Stimulated activated CD8-positive, alpha-beta memory T cell treated with anti-CD3 and anti-CD28 coated beads, Interleukin-4, amount 100 ng/mL, for 1 hour (primary cell): ENCODE measurements at regions not wholly inside any gene's neighbourhood (a gene's known extent, or its start where the extent isn't known, plus 50 kb on each side); places are given as distances from the start of the nearest gene placed in this dataset.

Source experiments
- DNase-seq, 2 donors: peaks; one replicate each; pipeline ENCODE4 v3.0.0-alpha.2; 2020; ENCODE audit warnings: low read depth in 2 of 2, low spot score in 1 of 2

- DNase-seq, result no peak
These were observed 59.9 kb downstream of the BMP4 start for GRCh38 chr14:53896726-53897125.

GRCh38 chr14:53894456-53894855 lies 62.2 kb downstream of the BMP4 start:
- no peak for DNase-seq

- DNase-seq, result no peak
These were observed 63.3 kb downstream of the BMP4 start for GRCh38 chr14:53893374-53893773.

- no peak for DNase-seq
These were observed 66.0 kb downstream of the BMP4 start for GRCh38 chr14:53890611-53891101.

GRCh38 chr14:53888535-53889386 lies 67.9 kb downstream of the BMP4 start:
- no peak for DNase-seq

GRCh38 chr14:53885136-53885640 lies 71.4 kb downstream of the BMP4 start:
- DNase-seq, result no peak

- no peak for DNase-seq
These were observed 72.0 kb downstream of the BMP4 start for GRCh38 chr14:53884601-53885000.

- no peak for DNase-seq
These were observed 72.9 kb downstream of the BMP4 start for GRCh38 chr14:53883739-53884138.

GRCh38 chr14:53882684-53883083 lies 73.9 kb downstream of the BMP4 start:
- no peak for DNase-seq

- no peak for DNase-seq
These were observed 74.7 kb downstream of the BMP4 start for GRCh38 chr14:53881921-53882320.

- DNase-seq, result no peak
These were observed 75.3 kb downstream of the BMP4 start for GRCh38 chr14:53881161-53881871.

- no peak for DNase-seq
These were observed 75.9 kb downstream of the BMP4 start for GRCh38 chr14:53880761-53881160.

- no peak for DNase-seq
These were observed 76.9 kb downstream of the BMP4 start for GRCh38 chr14:53879747-53880146.

GRCh38 chr14:53879022-53879686 lies 77.5 kb downstream of the BMP4 start:
- no peak for DNase-seq

- no peak for DNase-seq
These were observed 81.2 kb downstream of the BMP4 start for GRCh38 chr14:53875324-53875897.

- DNase-seq, result no peak
These were observed 81.9 kb downstream of the BMP4 start for GRCh38 chr14:53874704-53875103.

- DNase-seq, result no peak
These were observed 83.9 kb downstream of the BMP4 start for GRCh38 chr14:53872681-53873089.

- DNase-seq, result no peak
These were observed 84.7 kb downstream of the BMP4 start for GRCh38 chr14:53871951-53872350.

- DNase-seq, result no peak
These were observed 85.6 kb downstream of the BMP4 start for GRCh38 chr14:53871011-53871410.

GRCh38 chr14:53865711-53866110 lies 90.9 kb downstream of the BMP4 start:
- DNase-seq, result no peak

GRCh38 chr14:53861781-53862180 lies 94.8 kb downstream of the BMP4 start:
- no peak for DNase-seq
